Endothelial cell of umbilical vein (primary cell): ENCODE measurements at regions not wholly inside any gene's neighbourhood (a gene's known extent, or its start where the extent isn't known, plus 50 kb on each side); places are given as distances from the start of the nearest gene placed in this dataset.

Experiments used
- BruUV-seq: library from RNA; stranded (reverse); fragments of 400-500 nt; replicated peaks from 2 replicates; lab custom pipeline; 2021; lab: Mats Ljungman, UMichigan
- CTCF ChIA-PET: fragments of 300-600, 350-600 bp; sonication (Branson Sonifier 250); formaldehyde crosslinking; loops from one replicate; lab custom pipeline; 2021; ENCODE audit warnings: antibody characterized with exemption, inconsistent platforms; lab: Charles Lee
- POLR2A ChIA-PET: fragments of 300-600, 350-600 bp; sonication (Branson Sonifier 250); formaldehyde crosslinking; loops from one replicate; lab custom pipeline; 2021; ENCODE audit warnings: antibody characterized with exemption, inconsistent platforms; lab: Charles Lee
- DNase-seq: peaks from one replicate; pipeline ENCODE4 v3.0.0-alpha.2; 2011; ENCODE audit warnings: low read depth, low spot score
- FAIRE-seq: peaks from 2 replicates; lab custom pipeline; 2011; peaks lifted over from hg19 to GRCh38; lab: Jason Lieb, UNC
- H2AFZ ChIP-seq: 2 replicates; pipeline ENCODE4 v1.6.0; 2012; ENCODE audit warnings: low read depth, low read length, control low read depth, inconsistent platforms
- H3K27ac ChIP-seq: 2 replicates; pipeline ENCODE4 v1.5.1; 2011; ENCODE audit warnings: low read depth, mild to moderate bottlenecking, control low read depth, low read length, moderate library complexity; ENCODE audit not compliant: insufficient read depth
- H3K27me3 ChIP-seq, 2 experiments: 2 replicates each; pipeline versions ENCODE4 v1.6.0 to v1.6.1; 2011; ENCODE audit warnings: low read length in 2 of 2, mixed read lengths in 1 of 2; ENCODE audit not compliant: control insufficient read depth in 2 of 2, insufficient read depth in 2 of 2
- H3K36me3 ChIP-seq, 2 experiments: 2 replicates in 1 of 2; 3 replicates in 1 of 2; pipeline ENCODE4 v1.5.1; 2011; ENCODE audit warnings: low read length in 2 of 2, mild to moderate bottlenecking in 1 of 2, moderate library complexity in 1 of 2; ENCODE audit not compliant: control insufficient read depth in 2 of 2, insufficient read depth in 2 of 2; ENCODE audit errors: extremely low read depth in 1 of 2
- H3K4me1 ChIP-seq: 3 replicates; pipeline ENCODE4 v1.5.1; 2011; ENCODE audit warnings: mild to moderate bottlenecking, low read length; ENCODE audit not compliant: control insufficient read depth, insufficient read depth; ENCODE audit errors: extremely low read depth
- H3K4me2 ChIP-seq: 2 replicates; pipeline ENCODE4 v1.6.1; 2011; ENCODE audit warnings: low read length, control low read depth, mixed read lengths; ENCODE audit not compliant: insufficient read depth
- H3K4me3 ChIP-seq, 3 experiments: fragments of 200-600 bp in 1 of 3; sonication (generic), shearing (Covaris generic) in 1 of 3; replicated peaks in 1 of 3; 2 replicates each; pipeline ENCODE4 v1.5.1; 2011 to 2016; ENCODE audit warnings: control low read depth in 3 of 3, low read length in 3 of 3, mild to moderate bottlenecking in 2 of 3, inconsistent platforms in 1 of 3, low read depth in 1 of 3, moderate library complexity in 1 of 3; ENCODE audit not compliant: insufficient read depth in 1 of 3
- H3K79me2 ChIP-seq: 2 replicates; pipeline ENCODE4 v1.6.0; 2012; ENCODE audit warnings: low read length, inconsistent platforms; ENCODE audit not compliant: control insufficient read depth, insufficient read depth
- H3K9ac ChIP-seq: replicated peaks from 2 replicates; pipeline ENCODE3; 2011; ENCODE audit warnings: low read length, control low read depth; ENCODE audit not compliant: insufficient read depth; ENCODE audit errors: extremely low read depth
- H3K9me1 ChIP-seq: replicated peaks from 3 replicates; pipeline ENCODE4 v1.6.0; 2011; ENCODE audit warnings: mild to moderate bottlenecking, low read length; ENCODE audit not compliant: control insufficient read depth, insufficient read depth; ENCODE audit errors: extremely low read depth
- H3K9me3 ChIP-seq: replicated peaks from 2 replicates; pipeline ENCODE4 v1.5.1; 2012; ENCODE audit warnings: low read length, inconsistent platforms; ENCODE audit not compliant: control insufficient read depth, insufficient read depth
- H4K20me1 ChIP-seq: replicated peaks from 2 replicates; pipeline ENCODE3; 2011; ENCODE audit warnings: mild to moderate bottlenecking, low read length; ENCODE audit not compliant: control insufficient read depth, insufficient read depth; ENCODE audit errors: extremely low read depth
- CTCF ChIP-seq, 2 donors: IDR thresholded peaks; 1 replicate in 1 of 2; 2 replicates in 1 of 2; pipeline ENCODE4 v1.5.1; 2011; ENCODE audit warnings: low read length in 2 of 2, mild to moderate bottlenecking in 2 of 2, moderate library complexity in 2 of 2, control low read depth in 1 of 2, inconsistent platforms in 1 of 2, low read depth in 1 of 2; ENCODE audit not compliant: insufficient read depth in 1 of 2; ENCODE audit errors: extremely low read depth in 1 of 2
- EZH2 ChIP-seq: IDR thresholded peaks from 2 replicates; pipeline ENCODE4 v1.6.1; 2012; ENCODE audit warnings: borderline replicate concordance, low read depth, mild to moderate bottlenecking, moderate library complexity, low read length, inconsistent platforms; ENCODE audit not compliant: severe bottlenecking
- FOS ChIP-seq: IDR thresholded peaks from 2 replicates; pipeline ENCODE4 v1.6.1; 2011; ENCODE audit warnings: mild to moderate bottlenecking, low read length, moderate library complexity, borderline replicate concordance; ENCODE audit not compliant: insufficient read depth
- GATA2 ChIP-seq: IDR thresholded peaks from 2 replicates; pipeline ENCODE4 v1.7.0; 2011; ENCODE audit warnings: low read depth, mild to moderate bottlenecking, moderate library complexity, mixed read lengths, low read length; ENCODE audit not compliant: insufficient read length, insufficient read depth
- JUN ChIP-seq: IDR thresholded peaks from 2 replicates; pipeline ENCODE4 v1.6.1; 2011; ENCODE audit warnings: borderline replicate concordance, low read depth; ENCODE audit not compliant: insufficient read length, insufficient read depth
- MAX ChIP-seq: IDR thresholded peaks from 2 replicates; pipeline ENCODE4 v1.6.1; 2011; ENCODE audit not compliant: insufficient read depth, insufficient read length
- MYC ChIP-seq: IDR thresholded peaks from one replicate; pipeline ENCODE4 v1.6.1; 2011; ENCODE audit warnings: mild to moderate bottlenecking, low read depth, low read length
- POLR2A ChIP-seq: IDR thresholded peaks from 2 replicates; pipeline ENCODE4 v1.6.1; 2012; ENCODE audit warnings: low read depth, mild to moderate bottlenecking, control low read depth, low read length
- POLR2AphosphoS5 ChIP-seq: IDR thresholded peaks from 2 replicates; pipeline ENCODE4 v1.6.1; 2012; ENCODE audit warnings: low read depth, mild to moderate bottlenecking, control low read depth, low read length, moderate library complexity; ENCODE audit not compliant: insufficient read depth
- dilution Hi-C: fragments of 300-500 bp; cut with MboI; formaldehyde crosslinking; loops from one replicate; pipeline ENCODE4 v1.15.0; 2019; ENCODE audit warnings: low sequenced_read_pairs; ENCODE audit not compliant: extremely low pct_ligation_motif_present
- intact Hi-C: fragments of 100-400 bp; cut with micrococcal nuclease; formaldehyde crosslinking; loops from one replicate; pipeline ENCODE4 v1.10.0; 2022

DNA sequence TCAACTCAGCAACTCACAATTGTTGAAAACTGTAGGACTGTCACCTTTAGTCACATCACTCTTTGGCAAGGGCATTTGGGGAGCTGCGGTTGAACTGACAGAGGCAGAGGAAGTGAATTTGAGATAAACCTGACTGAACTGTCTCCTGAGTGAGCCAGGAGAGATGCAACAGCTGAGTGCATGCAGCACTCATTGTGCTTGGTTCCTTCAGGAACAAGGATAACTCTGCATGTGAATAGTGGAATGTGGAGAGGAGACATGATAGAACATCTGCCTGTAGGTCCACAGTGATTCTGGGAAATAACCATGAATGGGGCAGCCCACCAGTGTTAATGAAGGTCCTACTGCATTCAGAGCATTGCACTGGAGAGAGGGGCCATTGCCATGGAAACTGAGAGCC lies 494.7 kb downstream of the STK39 start:
- dilution Hi-C loops (no loop called here), intact Hi-C loops (no loop called here)
- TF ChIP-seq POLR2AphosphoS5 (no peak), GATA2 (no peak), EZH2 (no peak), MYC (no peak), POLR2A (no peak), JUN (no peak), CTCF (IDR thresholded peaks at IDR 0.05; ENCODE audit: extremely low read depth in 1 of 2, insufficient read depth in 1 of 2, low read depth in 1 of 2, low read length in 2 of 2) (no peak), FOS (no peak), MAX (no peak)
- ChIA-PET POLR2A (no interaction called here), CTCF (no interaction called here)
- Histone ChIP-seq H3K79me2 (no peaks in the 10 kb centered on the region), H3K27ac (no peak overlapping the region), H4K20me1 (no peaks in the 10 kb centered on the region), H3K4me2 (no peak overlapping the region), H3K27me3 (no peaks in the 10 kb centered on the region), H3K9ac (no peak overlapping the region), H3K9me3 (no peaks in the 10 kb centered on the region), H3K36me3 (no peaks in the 10 kb centered on the region), H3K9me1 (no peaks in the 10 kb centered on the region), H2AFZ (no peak overlapping the region), H3K4me1 (no peaks in the 10 kb centered on the region), H3K4me3 (no peak overlapping the region)
- no peak for FAIRE-seq
- DNase-seq, result no peak
- no TSS peak for BruUV-seq
